ENCODE measurements at regions not wholly inside any gene's neighbourhood (a gene's known extent, or its start where the extent isn't known, plus 50 kb on each side); places are given as distances from the start of the nearest gene placed in this dataset.

GRCh38 chr10:29737074-29737593 lies 102.4 kb upstream of the SVIL start:
- H3K79me2 ChIP-seq (ENCODE audit: control insufficient read depth, insufficient read depth, low read length, unreplicated experiment) = peaks cover 27% of the 10 kb centered on the region
- no peaks in the 10 kb centered on the region for H3K36me3 ChIP-seq (ENCODE audit: insufficient read depth, low read length)
- H3K4me1 ChIP-seq (ENCODE audit: control insufficient read depth, insufficient read depth, low read length, unreplicated experiment) = peaks cover 21% of the 10 kb centered on the region
- no peak overlapping the region for H3K27ac ChIP-seq (ENCODE audit: low read depth, low read length)
- H2AFZ ChIP-seq (ENCODE audit: low read length, unreplicated experiment) = peak overlapping the region; percentile 22
- peak overlapping the region; percentile 83 for H3K4me3 ChIP-seq (ENCODE audit: low read depth, low read length)
- H3K27me3 ChIP-seq (ENCODE audit: insufficient read depth, low read length) = no peaks in the 10 kb centered on the region

DNA sequence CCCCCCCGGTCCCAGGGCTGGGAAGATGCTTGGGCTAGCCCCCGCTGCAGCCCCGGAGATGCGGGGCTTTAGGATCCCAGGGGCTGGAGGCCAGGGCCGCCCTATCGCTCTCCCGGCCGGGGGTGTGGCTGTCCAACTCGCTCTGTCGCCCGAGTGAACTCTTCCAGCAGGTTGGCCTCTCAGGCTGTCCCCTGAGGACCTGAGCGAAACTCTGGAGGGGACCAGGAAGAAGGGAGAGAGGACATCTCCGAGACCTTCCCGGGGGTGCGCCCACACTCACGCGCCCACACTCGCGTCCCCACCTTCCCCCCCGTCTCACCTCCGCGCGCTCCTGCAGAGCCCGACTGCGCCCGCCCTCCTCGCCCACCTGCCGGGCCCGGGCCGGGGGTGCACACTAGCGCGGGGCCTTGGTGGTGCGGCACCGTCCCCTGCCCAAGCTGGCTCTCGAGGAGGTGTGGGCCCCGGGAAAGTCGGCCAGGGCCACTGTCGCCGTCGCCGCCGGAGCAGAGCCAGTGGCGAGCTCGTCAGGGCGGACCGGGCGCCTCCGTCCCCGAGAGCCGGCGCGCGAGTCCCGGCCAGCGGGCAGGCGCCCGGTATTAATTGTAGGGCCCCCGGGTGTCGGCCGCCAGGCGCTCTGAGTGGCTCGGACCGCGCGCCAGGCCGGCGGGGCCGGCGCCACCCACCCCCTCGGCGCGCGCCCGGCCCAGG lies 101.7 kb upstream of the SVIL start:
- Histone ChIP-seq H3K27ac (ENCODE audit: low read depth, low read length) (peak overlapping the region; percentile 46; the same call in 1 of the 2 replicates), H3K36me3 (ENCODE audit: insufficient read depth, low read length) (no peaks in the 10 kb centered on the region), H3K4me1 (ENCODE audit: control insufficient read depth, insufficient read depth, low read length, unreplicated experiment) (peaks cover 21% of the 10 kb centered on the region), H3K27me3 (ENCODE audit: insufficient read depth, low read length) (no peaks in the 10 kb centered on the region), H3K4me3 (ENCODE audit: low read depth, low read length) (peak overlapping the region; percentile 83), H2AFZ (ENCODE audit: low read length, unreplicated experiment) (peak overlapping the region; percentile 88), H3K79me2 (ENCODE audit: control insufficient read depth, insufficient read depth, low read length, unreplicated experiment) (peaks cover 34% of the 10 kb centered on the region)

- peaks cover 21% of the 10 kb centered on the region for H3K4me1 ChIP-seq (ENCODE audit: control insufficient read depth, insufficient read depth, low read length, unreplicated experiment)
- H3K4me3 ChIP-seq (ENCODE audit: low read depth, low read length) = peak overlapping the region; percentile 83
- H3K36me3 ChIP-seq (ENCODE audit: insufficient read depth, low read length) = no peaks in the 10 kb centered on the region
- peak overlapping the region; percentile 46 for H3K27ac ChIP-seq (ENCODE audit: low read depth, low read length)
- H2AFZ ChIP-seq (ENCODE audit: low read length, unreplicated experiment) = peak overlapping the region; percentile 88
- peaks cover 39% of the 10 kb centered on the region for H3K79me2 ChIP-seq (ENCODE audit: control insufficient read depth, insufficient read depth, low read length, unreplicated experiment)
- H3K27me3 ChIP-seq (ENCODE audit: insufficient read depth, low read length) = no peaks in the 10 kb centered on the region
Observed at GRCh38 chr10:29735628-29736365, 101.0 kb upstream of the SVIL start.

GRCh38 chr10:29734962-29735627 lies 100.3 kb upstream of the SVIL start:
- Histone ChIP-seq H3K4me1 (ENCODE audit: control insufficient read depth, insufficient read depth, low read length, unreplicated experiment) (peaks cover 21% of the 10 kb centered on the region), H3K27me3 (ENCODE audit: insufficient read depth, low read length) (no peaks in the 10 kb centered on the region), H2AFZ (ENCODE audit: low read length, unreplicated experiment) (peak overlapping the region; percentile 88), H3K27ac (ENCODE audit: low read depth, low read length) (peak overlapping the region; percentile 46), H3K79me2 (ENCODE audit: control insufficient read depth, insufficient read depth, low read length, unreplicated experiment) (peaks cover 46% of the 10 kb centered on the region), H3K4me3 (ENCODE audit: low read depth, low read length) (peak overlapping the region; percentile 83), H3K36me3 (ENCODE audit: insufficient read depth, low read length) (0 out of 2 replicates have a peak, but pooled peaks cover 2% of the 10 kb centered on the region)

- Histone ChIP-seq H3K4me3 (ENCODE audit: low read depth, low read length) (peak overlapping the region; percentile 83), H3K27ac (ENCODE audit: low read depth, low read length) (peak overlapping the region; percentile 46; the same call in 1 of the 2 replicates), H3K79me2 (ENCODE audit: control insufficient read depth, insufficient read depth, low read length, unreplicated experiment) (peaks cover 47% of the 10 kb centered on the region), H2AFZ (ENCODE audit: low read length, unreplicated experiment) (peak overlapping the region; percentile 27), H3K27me3 (ENCODE audit: insufficient read depth, low read length) (no peaks in the 10 kb centered on the region), H3K36me3 (ENCODE audit: insufficient read depth, low read length) (0 out of 2 replicates have a peak, but pooled peaks cover 3% of the 10 kb centered on the region), H3K4me1 (ENCODE audit: control insufficient read depth, insufficient read depth, low read length, unreplicated experiment) (peaks cover 21% of the 10 kb centered on the region)
Observed at GRCh38 chr10:29734640-29734961, 99.8 kb upstream of the SVIL start.

- peaks cover 57% of the 10 kb centered on the region for H3K79me2 ChIP-seq (ENCODE audit: control insufficient read depth, insufficient read depth, low read length, unreplicated experiment)
- H3K27ac ChIP-seq (ENCODE audit: low read depth, low read length) = no peak overlapping the region
- H3K36me3 ChIP-seq (ENCODE audit: insufficient read depth, low read length) = 0 out of 2 replicates have a peak, but pooled peaks cover 3% of the 10 kb centered on the region
- no peaks in the 10 kb centered on the region for H3K27me3 ChIP-seq (ENCODE audit: insufficient read depth, low read length)
- H3K4me1 ChIP-seq (ENCODE audit: control insufficient read depth, insufficient read depth, low read length, unreplicated experiment) = peaks cover 23% of the 10 kb centered on the region
- no peak overlapping the region for H2AFZ ChIP-seq (ENCODE audit: low read length, unreplicated experiment)
- peak overlapping the region; percentile 83 for H3K4me3 ChIP-seq (ENCODE audit: low read depth, low read length)
Observed at GRCh38 chr10:29733323-29733722, 98.6 kb upstream of the SVIL start.

- Histone ChIP-seq H3K27ac (ENCODE audit: low read depth, low read length) (no peak overlapping the region), H3K4me1 (ENCODE audit: control insufficient read depth, insufficient read depth, low read length, unreplicated experiment) (peaks cover 25% of the 10 kb centered on the region), H3K36me3 (ENCODE audit: insufficient read depth, low read length) (0 out of 2 replicates have a peak, but pooled peaks cover 3% of the 10 kb centered on the region), H3K4me3 (ENCODE audit: low read depth, low read length) (no peak overlapping the region), H3K79me2 (ENCODE audit: control insufficient read depth, insufficient read depth, low read length, unreplicated experiment) (peaks cover 60% of the 10 kb centered on the region), H3K27me3 (ENCODE audit: insufficient read depth, low read length) (no peaks in the 10 kb centered on the region), H2AFZ (ENCODE audit: low read length, unreplicated experiment) (no peak overlapping the region)
Observed at GRCh38 chr10:29732918-29733317, 98.1 kb upstream of the SVIL start.

GRCh38 chr10:29731760-29732159 lies 97.0 kb upstream of the SVIL start:
- Histone ChIP-seq H3K27me3 (ENCODE audit: insufficient read depth, low read length) (no peaks in the 10 kb centered on the region), H3K27ac (ENCODE audit: low read depth, low read length) (no peak overlapping the region), H3K79me2 (ENCODE audit: control insufficient read depth, insufficient read depth, low read length, unreplicated experiment) (peaks cover 68% of the 10 kb centered on the region), H3K4me1 (ENCODE audit: control insufficient read depth, insufficient read depth, low read length, unreplicated experiment) (peaks cover 25% of the 10 kb centered on the region), H3K4me3 (ENCODE audit: low read depth, low read length) (no peak overlapping the region), H2AFZ (ENCODE audit: low read length, unreplicated experiment) (no peak overlapping the region), H3K36me3 (ENCODE audit: insufficient read depth, low read length) (0 out of 2 replicates have a peak, but pooled peaks cover 3% of the 10 kb centered on the region)

DNA sequence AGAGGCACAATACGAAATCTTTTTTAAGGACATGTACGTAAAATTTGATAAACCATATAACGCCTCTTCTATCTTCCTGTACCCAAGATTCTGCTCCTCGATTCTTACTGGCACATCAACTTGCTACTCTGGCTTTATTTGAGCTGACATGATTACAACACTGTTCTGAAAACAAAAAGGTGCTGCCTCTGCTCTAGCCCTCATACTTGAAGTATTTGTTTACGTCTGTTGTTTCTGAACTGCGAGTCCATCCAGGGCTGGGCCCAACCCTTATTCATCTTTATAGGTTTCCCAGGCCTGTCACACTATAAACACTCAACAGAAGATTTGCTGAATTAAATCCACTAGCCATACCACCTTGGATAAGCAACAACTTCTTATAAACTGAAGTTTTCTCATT lies 96.2 kb upstream of the SVIL start:
- H3K4me3 ChIP-seq (ENCODE audit: low read depth, low read length) = no peak overlapping the region
- no peaks in the 10 kb centered on the region for H3K27me3 ChIP-seq (ENCODE audit: insufficient read depth, low read length)
- H3K4me1 ChIP-seq (ENCODE audit: control insufficient read depth, insufficient read depth, low read length, unreplicated experiment) = peaks cover 25% of the 10 kb centered on the region
- peaks cover 74% of the 10 kb centered on the region for H3K79me2 ChIP-seq (ENCODE audit: control insufficient read depth, insufficient read depth, low read length, unreplicated experiment)
- H2AFZ ChIP-seq (ENCODE audit: low read length, unreplicated experiment) = no peak overlapping the region
- H3K27ac ChIP-seq (ENCODE audit: low read depth, low read length) = no peak overlapping the region
- H3K36me3 ChIP-seq (ENCODE audit: insufficient read depth, low read length) = 0 out of 2 replicates have a peak, but pooled peaks cover 3% of the 10 kb centered on the region

DNA sequence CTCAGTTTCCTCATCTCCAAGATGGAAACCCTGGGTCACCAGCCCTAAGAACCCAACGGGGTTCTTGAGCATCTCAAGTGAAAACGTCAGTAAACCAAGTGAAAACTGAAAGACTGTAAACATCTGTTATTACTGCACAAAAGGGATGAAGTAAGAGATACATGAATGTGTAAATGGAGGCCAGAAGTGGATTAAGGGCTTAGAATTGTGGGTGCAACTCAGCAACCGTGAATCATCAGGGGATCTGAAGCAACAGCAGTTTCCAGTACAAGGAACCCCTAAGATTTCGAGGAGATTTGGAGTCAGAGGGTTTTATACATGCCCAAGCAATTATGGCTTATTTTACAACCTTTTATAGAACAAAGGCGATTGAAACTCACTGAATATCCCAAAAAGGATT lies 95.7 kb upstream of the SVIL start:
- H2AFZ ChIP-seq (ENCODE audit: low read length, unreplicated experiment) = no peak overlapping the region
- H3K4me3 ChIP-seq (ENCODE audit: low read depth, low read length) = no peak overlapping the region
- peaks cover 26% of the 10 kb centered on the region for H3K4me1 ChIP-seq (ENCODE audit: control insufficient read depth, insufficient read depth, low read length, unreplicated experiment)
- peaks cover 77% of the 10 kb centered on the region for H3K79me2 ChIP-seq (ENCODE audit: control insufficient read depth, insufficient read depth, low read length, unreplicated experiment)
- no peaks in the 10 kb centered on the region for H3K27me3 ChIP-seq (ENCODE audit: insufficient read depth, low read length)
- H3K36me3 ChIP-seq (ENCODE audit: insufficient read depth, low read length) = 0 out of 2 replicates have a peak, but pooled peaks cover 3% of the 10 kb centered on the region
- H3K27ac ChIP-seq (ENCODE audit: low read depth, low read length) = no peak overlapping the region

All from ACC112 (cell line).